OCI-LY1 (cell line): ENCODE measurements at regions not wholly inside any gene's neighbourhood (a gene's known extent, or its start where the extent isn't known, plus 50 kb on each side); places are given as distances from the start of the nearest gene placed in this dataset.

Experiments used
- EZH2 ChIP-seq: fragments of 200-600 bp; sonication (generic), shearing (Covaris generic); IDR thresholded peaks from 2 replicates; pipeline ENCODE4 v1.8.0; 2017; ENCODE audit warnings: borderline replicate concordance, mixed run types, mild to moderate bottlenecking, antibody characterized with exemption, low read length, moderate library complexity, mixed read lengths
- TF ChIP-seq, protein P1 (sequence below): fragments of 200-600 bp; sonication (generic), shearing (Covaris generic); IDR thresholded peaks from 2 replicates; pipeline ENCODE4 v1.5.1; 2017; ENCODE audit warnings: mild to moderate bottlenecking, antibody characterized with exemption, low read length, moderate library complexity, mixed read lengths

DNA sequence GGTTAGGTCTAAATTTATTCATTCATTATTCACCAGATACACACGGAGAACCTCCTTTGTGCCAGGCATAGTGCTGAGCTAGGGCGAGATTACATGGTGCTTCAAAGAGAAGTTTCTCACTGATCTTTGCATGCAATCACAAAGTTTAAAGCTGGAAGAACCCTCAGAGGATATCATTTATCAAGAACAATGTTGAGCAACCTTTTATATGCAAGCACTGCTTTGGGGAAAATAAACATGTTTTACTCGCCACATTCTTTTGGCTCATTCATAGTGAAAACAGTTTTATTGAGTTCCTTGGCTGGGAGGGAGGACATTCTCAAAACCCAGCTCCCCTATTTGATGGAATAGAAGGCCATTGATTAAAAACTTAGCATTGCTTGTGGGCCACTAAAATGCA is 49.8 kb upstream of the XYLT1 start:
- TF ChIP-seq, protein P1, sequence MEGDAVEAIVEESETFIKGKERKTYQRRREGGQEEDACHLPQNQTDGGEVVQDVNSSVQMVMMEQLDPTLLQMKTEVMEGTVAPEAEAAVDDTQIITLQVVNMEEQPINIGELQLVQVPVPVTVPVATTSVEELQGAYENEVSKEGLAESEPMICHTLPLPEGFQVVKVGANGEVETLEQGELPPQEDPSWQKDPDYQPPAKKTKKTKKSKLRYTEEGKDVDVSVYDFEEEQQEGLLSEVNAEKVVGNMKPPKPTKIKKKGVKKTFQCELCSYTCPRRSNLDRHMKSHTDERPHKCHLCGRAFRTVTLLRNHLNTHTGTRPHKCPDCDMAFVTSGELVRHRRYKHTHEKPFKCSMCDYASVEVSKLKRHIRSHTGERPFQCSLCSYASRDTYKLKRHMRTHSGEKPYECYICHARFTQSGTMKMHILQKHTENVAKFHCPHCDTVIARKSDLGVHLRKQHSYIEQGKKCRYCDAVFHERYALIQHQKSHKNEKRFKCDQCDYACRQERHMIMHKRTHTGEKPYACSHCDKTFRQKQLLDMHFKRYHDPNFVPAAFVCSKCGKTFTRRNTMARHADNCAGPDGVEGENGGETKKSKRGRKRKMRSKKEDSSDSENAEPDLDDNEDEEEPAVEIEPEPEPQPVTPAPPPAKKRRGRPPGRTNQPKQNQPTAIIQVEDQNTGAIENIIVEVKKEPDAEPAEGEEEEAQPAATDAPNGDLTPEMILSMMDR = no peak
- no peak for TF ChIP-seq EZH2
